ENCODE measurements at regions not wholly inside any gene's neighbourhood (a gene's known extent, or its start where the extent isn't known, plus 50 kb on each side); places are given as distances from the start of the nearest gene placed in this dataset.

GRCh38 chr10:21304608-21305007 lies 220.9 kb downstream of the SKIDA1 start:
- Histone ChIP-seq H3K27me3 (replicated peaks in 1 of 4; ENCODE audit: control insufficient read depth in 3 of 4, extremely low read depth in 1 of 4, insufficient read depth in 3 of 4, low read length in 3 of 4) (no peaks in the 10 kb centered on the region), H2BK15ac (ENCODE audit: low read length) (no peak overlapping the region), H3K79me1 (ENCODE audit: low read depth, low read length) (no peaks in the 10 kb centered on the region), H3K27ac (ENCODE audit: low read depth, low read length) (no peak overlapping the region), H2BK20ac (ENCODE audit: low read length) (no peak overlapping the region), H4K20me1 (replicated peaks in 1 of 2; ENCODE audit: control insufficient read depth in 1 of 2, insufficient read depth in 2 of 2, low read length in 2 of 2) (no peaks in the 10 kb centered on the region), H3K4me3 (ENCODE audit: extremely low read depth in 1 of 4, insufficient read depth in 2 of 4, low read depth in 3 of 4, low read length in 4 of 4) (no peak overlapping the region), H3K9me3 (ENCODE audit: insufficient read depth in 2 of 2, low read depth in 1 of 2, low read length in 1 of 2) (no peaks in the 10 kb centered on the region), H3K4me2 (ENCODE audit: insufficient read depth in 1 of 2, low read depth in 2 of 2, low read length in 2 of 2) (no peak overlapping the region), H3K9ac (replicated peaks in 1 of 4; ENCODE audit: extremely low read depth in 1 of 4, low read depth in 3 of 4, low read length in 3 of 4) (no peak overlapping the region), H4K91ac (replicated peaks; ENCODE audit: insufficient read length, low read length) (no peak overlapping the region), H3K4ac (replicated peaks; ENCODE audit: insufficient read length, low read depth, low read length) (no peak overlapping the region), H3K36me3 (ENCODE audit: control insufficient read depth in 2 of 4, insufficient read depth in 4 of 4, low read length in 3 of 4) (no peaks in the 10 kb centered on the region), H3K14ac (ENCODE audit: insufficient read length) (no peak overlapping the region), H2AK5ac (ENCODE audit: low read depth, low read length) (no peak overlapping the region), H2BK5ac (ENCODE audit: low read depth, low read length) (no peak overlapping the region), H3K18ac (ENCODE audit: extremely low read depth, low read length) (no peak overlapping the region), H3K23ac (ENCODE audit: insufficient read length) (no peak overlapping the region), H2BK120ac (replicated peaks; ENCODE audit: low read depth, low read length) (no peak overlapping the region), H2BK12ac (ENCODE audit: low read depth, low read length) (no peak overlapping the region), H3K56ac (replicated peaks; ENCODE audit: insufficient read length, low read depth, low read length) (no peak overlapping the region), H3K23me2 (ENCODE audit: low read depth, low read length) (no peaks in the 10 kb centered on the region), H3K79me2 (ENCODE audit: control insufficient read depth in 1 of 2, insufficient read depth in 2 of 2, low read length in 2 of 2) (no peaks in the 10 kb centered on the region), H3K4me1 (replicated peaks in 1 of 4; ENCODE audit: control insufficient read depth in 3 of 4, insufficient read depth in 4 of 4, low read length in 3 of 4) (peaks cover 0 to 4% (median 2%) of the 10 kb centered on the region in 4 experiments; a peak in 3 of 7 replicates), H2AFZ (ENCODE audit: low read length) (no peak overlapping the region), H4K8ac (ENCODE audit: extremely low read depth, insufficient read depth, low read length) (no peak overlapping the region), H4K5ac (ENCODE audit: insufficient read length, low read depth, low read length) (no peak overlapping the region)
- DNase-seq (ENCODE audit: low read depth in 1 of 2, low spot score in 2 of 2) (no peak), FAIRE-seq (no peak)
- CTCF ChIA-PET (ENCODE audit: partially characterized antibody): no interaction called here
- WGBS, 2 experiments (ENCODE audit: extremely low coverage in 1 of 2, insufficient coverage in 1 of 2, insufficient read length in 1 of 2, insufficient replicate concordance in 2 of 2, low coverage in 1 of 2, low lambda C conversion rate in 2 of 2, missing lambda C conversion rate in 1 of 2): 89% methylated on average over 2 of the region's 2 CpGs; no CpG with 5 or more reads in 1 of the 2 experiments
- POLR2A ChIA-PET (ENCODE audit: partially characterized antibody): no interaction called here
- TF ChIP-seq RXRA (IDR thresholded peaks at IDR 0.05; ENCODE audit: insufficient read depth, low read depth, low read length) (no peak), POLR2A (IDR thresholded peaks at IDR 0.05; ENCODE audit: control extremely low read depth in 1 of 2, low read depth in 2 of 2, low read length in 2 of 2) (no peak), POLR2AphosphoS5 (IDR thresholded peaks at IDR 0.05; ENCODE audit: low read depth, low read length) (no peak), BRCA1 (IDR thresholded peaks at IDR 0.05; ENCODE audit: low read depth, low read length) (no peak), HDAC6 (IDR thresholded peaks at IDR 0.05; ENCODE audit: low read depth, low read length) (no peak)
